Hepatocyte (in vitro differentiated cells): ENCODE measurements at regions not wholly inside any gene's neighbourhood (a gene's known extent, or its start where the extent isn't known, plus 50 kb on each side); places are given as distances from the start of the nearest gene placed in this dataset.
"Not testable (repeated sequence)": the region's sequence is repeated elsewhere in the genome, so short reads cannot be mapped to it uniquely, and the experiment has no call there.

Experiments used
- DNase-seq: peaks from one replicate; pipeline ENCODE4 v3.0.0-alpha.2; 2016; ENCODE audit warnings: low spot score
- H2AFZ ChIP-seq: fragments of 200-600 bp; sonication (generic); 2 replicates; pipeline ENCODE4 v1.6.0; 2016; ENCODE audit warnings: antibody characterized with exemption, mild to moderate bottlenecking
- H3K27ac ChIP-seq: fragments of 200-600 bp; sonication (generic); 2 replicates; pipeline ENCODE4 v1.5.1; 2016; ENCODE audit warnings: mild to moderate bottlenecking
- H3K27me3 ChIP-seq: fragments of 200-600 bp; sonication (generic); 2 replicates; pipeline ENCODE4 v1.6.1; 2016
- H3K36me3 ChIP-seq: fragments of 200-600 bp; sonication (generic); replicated peaks from 2 replicates; pipeline ENCODE4 v1.5.1; 2016; ENCODE audit warnings: low read depth; ENCODE audit not compliant: insufficient read depth
- H3K4me1 ChIP-seq: fragments of 200-600 bp; sonication (generic); 2 replicates; pipeline ENCODE4 v1.5.1; 2016; ENCODE audit warnings: mild to moderate bottlenecking, moderate library complexity; ENCODE audit not compliant: insufficient read depth
- H3K4me2 ChIP-seq: fragments of 200-600 bp; sonication (generic); 2 replicates; pipeline ENCODE4 v1.6.0; 2016
- H3K4me3 ChIP-seq: fragments of 200-600 bp; sonication (generic); 2 replicates; pipeline ENCODE4 v1.5.1; 2016; ENCODE audit warnings: mild to moderate bottlenecking
- H3K79me2 ChIP-seq: fragments of 200-600 bp; sonication (generic); 2 replicates; pipeline ENCODE4 v1.6.0; 2017; ENCODE audit warnings: mild to moderate bottlenecking
- H3K9me2 ChIP-seq: fragments of 200-600 bp; sonication (generic); replicated peaks from 2 replicates; pipeline ENCODE4 v1.6.0; 2017; ENCODE audit warnings: mild to moderate bottlenecking; ENCODE audit not compliant: insufficient read depth
- H3K9me3 ChIP-seq: fragments of 200-600 bp; sonication (generic); 2 replicates; pipeline ENCODE4 v1.5.1; 2016; ENCODE audit warnings: low read depth, mild to moderate bottlenecking
- H4K20me1 ChIP-seq: fragments of 200-600 bp; sonication (generic); 2 replicates; pipeline ENCODE4 v1.6.0; 2016; ENCODE audit warnings: mild to moderate bottlenecking; ENCODE audit not compliant: insufficient read depth, poor library complexity, severe bottlenecking
- CTCF ChIP-seq: fragments of 200-600 bp; sonication (generic); IDR thresholded peaks from 2 replicates; pipeline ENCODE4 v1.5.1; 2016; ENCODE audit warnings: antibody characterized with exemption, mild to moderate bottlenecking; ENCODE audit not compliant: poor library complexity
- EZH2 ChIP-seq: fragments of 200-600 bp; sonication (generic); IDR thresholded peaks from 2 replicates; pipeline ENCODE4 v1.6.1; 2016; ENCODE audit warnings: antibody characterized with exemption, mild to moderate bottlenecking, borderline replicate concordance
- EZH2phosphoT487 ChIP-seq: fragments of 200-600 bp; sonication (generic); IDR thresholded peaks from one replicate; pipeline ENCODE4 v1.6.1; 2018; ENCODE audit warnings: antibody characterized with exemption, mild to moderate bottlenecking, low read depth, moderate library complexity; ENCODE audit not compliant: unreplicated experiment, severe bottlenecking
- WGBS: methylation state at CpG from one replicate; pipeline ENCODE4 v1.1.6; 2016; ENCODE audit warnings: low lambda C conversion rate; ENCODE audit errors: missing lambda C conversion rate; 5-methylcytosine and 5-hydroxymethylcytosine counted together

- no peaks in the 10 kb centered on the region for H3K9me2 ChIP-seq
- H3K9me3 ChIP-seq: no peaks in the 10 kb centered on the region
- H3K79me2 ChIP-seq: no peaks in the 10 kb centered on the region
- no peak for DNase-seq
- no peak overlapping the region for H3K4me2 ChIP-seq
- H3K4me1 ChIP-seq: peaks cover 16% of the 10 kb centered on the region
- H3K36me3 ChIP-seq: no peaks in the 10 kb centered on the region
- H3K27ac ChIP-seq: peak overlapping the region; percentile 85
- H3K27me3 ChIP-seq: no peaks in the 10 kb centered on the region
- H2AFZ ChIP-seq: no peak overlapping the region
- H3K4me3 ChIP-seq: no peak overlapping the region
- WGBS: 83% methylated on average over 3 of the region's 3 CpGs
- no peaks in the 10 kb centered on the region for H4K20me1 ChIP-seq
- TF ChIP-seq EZH2phosphoT487 (no peak), CTCF (no peak), EZH2 (no peak)
Measured at GRCh38 chr2:8126783-8127182, 555.1 kb upstream of the ID2 start.

- not testable (repeated sequence) for H2AFZ ChIP-seq, H3K4me2 ChIP-seq, H3K79me2 ChIP-seq, H4K20me1 ChIP-seq, H3K27me3 ChIP-seq, H3K4me3 ChIP-seq, H3K36me3 ChIP-seq, H3K9me2 ChIP-seq, H3K27ac ChIP-seq, H3K9me3 ChIP-seq, DNase-seq
- WGBS: 96% methylated on average over 5 of the region's 5 CpGs
- H3K4me1 ChIP-seq: peaks cover 25% of the 10 kb centered on the region
Measured at GRCh38 chr2:8131423-8131822, 550.4 kb upstream of the ID2 start.

- 69% methylated on average over 14 of the region's 14 CpGs for WGBS
- Histone ChIP-seq H3K4me1 (peaks cover 22% of the 10 kb centered on the region), H3K9me2 (no peaks in the 10 kb centered on the region), H3K4me3 (no peak overlapping the region), H3K4me2 (no peak overlapping the region), H2AFZ (no peak overlapping the region), H3K27me3 (no peaks in the 10 kb centered on the region), H3K79me2 (no peaks in the 10 kb centered on the region), H3K9me3 (no peaks in the 10 kb centered on the region), H3K36me3 (no peaks in the 10 kb centered on the region), H3K27ac (peak overlapping the region; percentile 88), H4K20me1 (no peaks in the 10 kb centered on the region)
- no peak for TF ChIP-seq CTCF
- TF ChIP-seq EZH2phosphoT487: no peak
- no peak for TF ChIP-seq EZH2
- no peak for DNase-seq
Measured at GRCh38 chr2:8132351-8132831, 549.5 kb upstream of the ID2 start.

GRCh38 chr2:8132879-8133278, 549.0 kb upstream of the ID2 start:
- Histone ChIP-seq H3K36me3 (no peaks in the 10 kb centered on the region), H3K9me2 (no peaks in the 10 kb centered on the region), H3K4me1 (peaks cover 22% of the 10 kb centered on the region), H3K27ac (peak overlapping the region; percentile 88), H3K4me2 (no peak overlapping the region), H2AFZ (no peak overlapping the region), H3K9me3 (no peaks in the 10 kb centered on the region), H3K27me3 (no peaks in the 10 kb centered on the region), H3K79me2 (no peaks in the 10 kb centered on the region), H3K4me3 (no peak overlapping the region), H4K20me1 (no peaks in the 10 kb centered on the region)
- WGBS: 61% methylated on average over 9 of the region's 9 CpGs
- TF ChIP-seq CTCF: no peak
- no peak for TF ChIP-seq EZH2
- TF ChIP-seq EZH2phosphoT487: no peak
- DNase-seq: no peak
